Kidney (tissue), 13 donors: ENCODE measurements at regions not wholly inside any gene's neighbourhood (a gene's known extent, or its start where the extent isn't known, plus 50 kb on each side); places are given as distances from the start of the nearest gene placed in this dataset.

ENCODE experiments used
- DNase-seq, 5 donors: peaks; one replicate each; pipeline ENCODE4 v3.0.0-alpha.2; 2013 to 2020
- FAIRE-seq: peaks from 2 replicates; lab custom pipeline; 2012; peaks lifted over from hg19 to GRCh38; lab: Jason Lieb, UNC
- H3K27ac ChIP-seq, 2 donors: one replicate each; pipeline ENCODE4 v1.7.0; 2013; ENCODE audit warnings: low read depth in 2 of 2, low read length in 2 of 2, inconsistent platforms in 1 of 2
- H3K27me3 ChIP-seq: one replicate; pipeline ENCODE4 v1.7.1; 2013; ENCODE audit warnings: low read length, inconsistent platforms; ENCODE audit not compliant: control insufficient read depth, insufficient read depth
- H3K36me3 ChIP-seq, 3 donors: one replicate each; pipeline versions ENCODE4 v1.7.0 to v1.7.1; 2013; ENCODE audit warnings: low read length in 3 of 3, control low read depth in 1 of 3, inconsistent platforms in 1 of 3; ENCODE audit not compliant: insufficient read depth in 3 of 3, control insufficient read depth in 2 of 3
- H3K4me1 ChIP-seq, 3 donors: one replicate each; pipeline versions ENCODE4 v1.7.0 to v1.7.1; 2013; ENCODE audit warnings: low read length in 3 of 3, inconsistent platforms in 1 of 3, low read depth in 1 of 3; ENCODE audit not compliant: control insufficient read depth in 2 of 3, insufficient read depth in 2 of 3
- H3K4me3 ChIP-seq, 3 donors: one replicate each; pipeline versions ENCODE4 v1.7.0 to v1.8.1; 2013; ENCODE audit warnings: low read length in 3 of 3, control low read depth in 1 of 3, inconsistent platforms in 1 of 3
- H3K9ac ChIP-seq, 3 donors: one replicate each; pipeline versions ENCODE4 v1.7.0 to v1.7.1; 2013; ENCODE audit warnings: low read length in 3 of 3, control low read depth in 1 of 3, inconsistent platforms in 1 of 3
- H3K9me3 ChIP-seq, 3 donors: one replicate each; pipeline versions ENCODE4 v1.7.0 to v1.7.1; 2013; ENCODE audit warnings: low read length in 3 of 3, control low read depth in 1 of 3, inconsistent platforms in 1 of 3; ENCODE audit not compliant: control insufficient read depth in 2 of 3, insufficient read depth in 1 of 3
- CTCF ChIP-seq: IDR thresholded peaks from 3 replicates; pipeline ENCODE4 v1.5.1; 2012; ENCODE audit warnings: mild to moderate bottlenecking, moderate library complexity, borderline replicate concordance; ENCODE audit not compliant: insufficient read depth; ENCODE audit errors: extremely low read depth
- intact Hi-C: fragments of 100-400 bp; cut with DNase I; formaldehyde crosslinking; loops from one replicate; pipeline ENCODE4 v1.11.1; 2022
- donor health status: control.
- donor health status: control.
- donor health status: control.
- donor health status: control.
- donor health status: control.
- donor health status: DM: yes; HTN: yes; CAD: no.
- donor health status: Normal renal cell carcinoma (clear cell type).

- no peak for FAIRE-seq
Measured at GRCh38 chr6:8958894-8959511, 523.7 kb upstream of the SLC35B3 start.

GRCh38 chr6:8953310-8953709 lies 518.0 kb upstream of the SLC35B3 start:
- no peak for DNase-seq
- no peak for TF ChIP-seq CTCF
- no peak overlapping the region for H3K4me3 ChIP-seq
- H3K27ac ChIP-seq: no peak overlapping the region
- no peak overlapping the region for H3K9ac ChIP-seq
- H3K9me3 ChIP-seq: no peaks in the 10 kb centered on the region
- H3K4me1 ChIP-seq: no peaks in the 10 kb centered on the region
- H3K27me3 ChIP-seq: no peaks in the 10 kb centered on the region
- intact Hi-C loops: no loop called here
- no peaks in the 10 kb centered on the region for H3K36me3 ChIP-seq
- no peak for FAIRE-seq

More at GRCh38 chr6:8958894-8959511, 523.7 kb upstream of the SLC35B3 start:
- no peaks in the 10 kb centered on the region for H3K9me3 ChIP-seq
- no peaks in the 10 kb centered on the region for H3K36me3 ChIP-seq
- no peak overlapping the region for H3K27ac ChIP-seq
- intact Hi-C loops: no loop called here
- H3K9ac ChIP-seq: no peak overlapping the region
- no peaks in the 10 kb centered on the region for H3K4me1 ChIP-seq
- H3K27me3 ChIP-seq: no peaks in the 10 kb centered on the region
- H3K4me3 ChIP-seq: no peak overlapping the region
- no peak for TF ChIP-seq CTCF
- DNase-seq: no peak

- H3K9ac ChIP-seq: no peak overlapping the region
- no peaks in the 10 kb centered on the region for H3K9me3 ChIP-seq
- intact Hi-C loops: no loop called here
- no peak overlapping the region for H3K4me3 ChIP-seq
- no peaks in the 10 kb centered on the region for H3K36me3 ChIP-seq
- DNase-seq: no peak
- no peak overlapping the region for H3K27ac ChIP-seq
- no peaks in the 10 kb centered on the region for H3K27me3 ChIP-seq
- H3K4me1 ChIP-seq: no peaks in the 10 kb centered on the region
- FAIRE-seq: no peak
- TF ChIP-seq CTCF: no peak
Measured at GRCh38 chr6:8948733-8949132, 513.4 kb upstream of the SLC35B3 start.

- TF ChIP-seq CTCF: no peak
- Histone ChIP-seq H3K27me3 (no peaks in the 10 kb centered on the region), H3K9me3 (no peaks in the 10 kb centered on the region), H3K4me1 (no peaks in the 10 kb centered on the region), H3K4me3 (no peak overlapping the region), H3K36me3 (no peaks in the 10 kb centered on the region), H3K9ac (no peak overlapping the region), H3K27ac (no peak overlapping the region)
- intact Hi-C loops: no loop called here
- DNase-seq: no peak
- no peak for FAIRE-seq
Measured at GRCh38 chr6:8947900-8948299, 512.6 kb upstream of the SLC35B3 start.
